Hepatocyte (in vitro differentiated cells): ENCODE measurements at regions not wholly inside any gene's neighbourhood (a gene's known extent, or its start where the extent isn't known, plus 50 kb on each side); places are given as distances from the start of the nearest gene placed in this dataset.

Experiments
- DNase-seq: peaks from one replicate; pipeline ENCODE4 v3.0.0-alpha.2; 2016; ENCODE audit warnings: low spot score
- H2AFZ ChIP-seq: fragments of 200-600 bp; sonication (generic); 2 replicates; pipeline ENCODE4 v1.6.0; 2016; ENCODE audit warnings: antibody characterized with exemption, mild to moderate bottlenecking
- H3K27ac ChIP-seq: fragments of 200-600 bp; sonication (generic); 2 replicates; pipeline ENCODE4 v1.5.1; 2016; ENCODE audit warnings: mild to moderate bottlenecking
- H3K27me3 ChIP-seq: fragments of 200-600 bp; sonication (generic); 2 replicates; pipeline ENCODE4 v1.6.1; 2016
- H3K36me3 ChIP-seq: fragments of 200-600 bp; sonication (generic); replicated peaks from 2 replicates; pipeline ENCODE4 v1.5.1; 2016; ENCODE audit warnings: low read depth; ENCODE audit not compliant: insufficient read depth
- H3K4me1 ChIP-seq: fragments of 200-600 bp; sonication (generic); 2 replicates; pipeline ENCODE4 v1.5.1; 2016; ENCODE audit warnings: mild to moderate bottlenecking, moderate library complexity; ENCODE audit not compliant: insufficient read depth
- H3K4me2 ChIP-seq: fragments of 200-600 bp; sonication (generic); 2 replicates; pipeline ENCODE4 v1.6.0; 2016
- H3K4me3 ChIP-seq: fragments of 200-600 bp; sonication (generic); 2 replicates; pipeline ENCODE4 v1.5.1; 2016; ENCODE audit warnings: mild to moderate bottlenecking
- H3K79me2 ChIP-seq: fragments of 200-600 bp; sonication (generic); 2 replicates; pipeline ENCODE4 v1.6.0; 2017; ENCODE audit warnings: mild to moderate bottlenecking
- H3K9me2 ChIP-seq: fragments of 200-600 bp; sonication (generic); replicated peaks from 2 replicates; pipeline ENCODE4 v1.6.0; 2017; ENCODE audit warnings: mild to moderate bottlenecking; ENCODE audit not compliant: insufficient read depth
- H3K9me3 ChIP-seq: fragments of 200-600 bp; sonication (generic); 2 replicates; pipeline ENCODE4 v1.5.1; 2016; ENCODE audit warnings: low read depth, mild to moderate bottlenecking
- H4K20me1 ChIP-seq: fragments of 200-600 bp; sonication (generic); 2 replicates; pipeline ENCODE4 v1.6.0; 2016; ENCODE audit warnings: mild to moderate bottlenecking; ENCODE audit not compliant: insufficient read depth, poor library complexity, severe bottlenecking
- EZH2 ChIP-seq: fragments of 200-600 bp; sonication (generic); IDR thresholded peaks from 2 replicates; pipeline ENCODE4 v1.6.1; 2016; ENCODE audit warnings: antibody characterized with exemption, mild to moderate bottlenecking, borderline replicate concordance
- EZH2phosphoT487 ChIP-seq: fragments of 200-600 bp; sonication (generic); IDR thresholded peaks from one replicate; pipeline ENCODE4 v1.6.1; 2018; ENCODE audit warnings: antibody characterized with exemption, mild to moderate bottlenecking, low read depth, moderate library complexity; ENCODE audit not compliant: unreplicated experiment, severe bottlenecking
- whole genome bisulfite sequencing: methylation state at CpG from one replicate; pipeline ENCODE4 v1.1.6; 2016; ENCODE audit warnings: low lambda C conversion rate; ENCODE audit errors: missing lambda C conversion rate; 5-methylcytosine and 5-hydroxymethylcytosine counted together
- TF ChIP-seq, protein P1 (sequence below): fragments of 200-600 bp; sonication (generic); IDR thresholded peaks from 2 replicates; pipeline ENCODE4 v1.5.1; 2016; ENCODE audit warnings: antibody characterized with exemption, mild to moderate bottlenecking; ENCODE audit not compliant: poor library complexity

- no peaks in the 10 kb centered on the region for H3K9me3 ChIP-seq
- H3K79me2 ChIP-seq: no peaks in the 10 kb centered on the region
- H3K27ac ChIP-seq: peak overlapping the region; percentile 77
- TF ChIP-seq, protein P1, sequence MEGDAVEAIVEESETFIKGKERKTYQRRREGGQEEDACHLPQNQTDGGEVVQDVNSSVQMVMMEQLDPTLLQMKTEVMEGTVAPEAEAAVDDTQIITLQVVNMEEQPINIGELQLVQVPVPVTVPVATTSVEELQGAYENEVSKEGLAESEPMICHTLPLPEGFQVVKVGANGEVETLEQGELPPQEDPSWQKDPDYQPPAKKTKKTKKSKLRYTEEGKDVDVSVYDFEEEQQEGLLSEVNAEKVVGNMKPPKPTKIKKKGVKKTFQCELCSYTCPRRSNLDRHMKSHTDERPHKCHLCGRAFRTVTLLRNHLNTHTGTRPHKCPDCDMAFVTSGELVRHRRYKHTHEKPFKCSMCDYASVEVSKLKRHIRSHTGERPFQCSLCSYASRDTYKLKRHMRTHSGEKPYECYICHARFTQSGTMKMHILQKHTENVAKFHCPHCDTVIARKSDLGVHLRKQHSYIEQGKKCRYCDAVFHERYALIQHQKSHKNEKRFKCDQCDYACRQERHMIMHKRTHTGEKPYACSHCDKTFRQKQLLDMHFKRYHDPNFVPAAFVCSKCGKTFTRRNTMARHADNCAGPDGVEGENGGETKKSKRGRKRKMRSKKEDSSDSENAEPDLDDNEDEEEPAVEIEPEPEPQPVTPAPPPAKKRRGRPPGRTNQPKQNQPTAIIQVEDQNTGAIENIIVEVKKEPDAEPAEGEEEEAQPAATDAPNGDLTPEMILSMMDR: peak; percentile 75
- TF ChIP-seq EZH2: no peak
- peak overlapping the region; percentile 80 for H2AFZ ChIP-seq
- no peaks in the 10 kb centered on the region for H3K36me3 ChIP-seq
- no peaks in the 10 kb centered on the region for H3K9me2 ChIP-seq
- H3K27me3 ChIP-seq: no peaks in the 10 kb centered on the region
- peak overlapping the region; percentile 71 for H3K4me2 ChIP-seq
- peak; percentile 77 for DNase-seq
- H4K20me1 ChIP-seq: no peaks in the 10 kb centered on the region
- H3K4me3 ChIP-seq: peak overlapping the region; percentile 34
- peaks cover 4% of the 10 kb centered on the region for H3K4me1 ChIP-seq
- 50% methylated on average over 10 of the region's 10 CpGs for WGBS
These were observed 59.8 kb upstream of the MORC3 start for GRCh38 chr21:36260030-36260787.

DNA sequence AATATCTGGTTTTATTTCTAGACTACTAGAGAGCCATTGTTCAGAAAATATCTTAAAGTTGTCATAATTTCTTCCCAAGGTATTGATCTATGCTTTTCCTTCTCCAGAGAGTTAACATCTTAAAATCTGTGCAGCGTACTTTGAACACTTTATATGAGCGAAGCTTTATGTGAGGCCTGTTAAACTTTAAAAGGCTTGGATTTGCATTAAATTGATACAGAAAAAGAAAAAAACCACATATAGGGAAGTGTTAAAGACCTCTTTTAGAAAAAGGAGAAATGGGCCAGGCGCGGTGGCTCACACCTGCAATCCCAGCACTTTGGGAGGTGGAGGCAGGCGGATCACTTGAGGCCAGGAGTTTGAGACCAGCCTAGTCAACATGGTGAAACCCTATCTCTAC, 59.2 kb upstream of the MORC3 start:
- no peak for DNase-seq
- H3K9me3 ChIP-seq: no peaks in the 10 kb centered on the region
- TF ChIP-seq EZH2: no peak
- TF ChIP-seq EZH2phosphoT487: no peak
- TF ChIP-seq, protein P1: no peak
- no peaks in the 10 kb centered on the region for H3K27me3 ChIP-seq
- H4K20me1 ChIP-seq: no peaks in the 10 kb centered on the region
- no peaks in the 10 kb centered on the region for H3K79me2 ChIP-seq
- no peak overlapping the region for H3K4me3 ChIP-seq
- H3K36me3 ChIP-seq: no peaks in the 10 kb centered on the region
- peak overlapping the region; percentile 80 for H2AFZ ChIP-seq
- WGBS: 94% methylated on average over 5 of the region's 5 CpGs
- no peaks in the 10 kb centered on the region for H3K9me2 ChIP-seq
- peaks cover 4% of the 10 kb centered on the region for H3K4me1 ChIP-seq
- peak overlapping the region; percentile 71 for H3K4me2 ChIP-seq
- H3K27ac ChIP-seq: no peak overlapping the region

GRCh38 chr21:36261459-36261858, 58.5 kb upstream of the MORC3 start:
- H3K4me3 ChIP-seq: no peak overlapping the region
- no peak for DNase-seq
- H3K9me3 ChIP-seq: no peaks in the 10 kb centered on the region
- TF ChIP-seq, protein P1: no peak
- TF ChIP-seq EZH2phosphoT487: no peak
- no peak for TF ChIP-seq EZH2
- H2AFZ ChIP-seq: no peak overlapping the region
- H3K27ac ChIP-seq: no peak overlapping the region
- no peaks in the 10 kb centered on the region for H3K27me3 ChIP-seq
- H3K9me2 ChIP-seq: no peaks in the 10 kb centered on the region
- H3K4me1 ChIP-seq: peaks cover 4% of the 10 kb centered on the region
- H3K36me3 ChIP-seq: no peaks in the 10 kb centered on the region
- H3K79me2 ChIP-seq: no peaks in the 10 kb centered on the region
- WGBS: 86% methylated on average over 5 of the region's 5 CpGs
- no peaks in the 10 kb centered on the region for H4K20me1 ChIP-seq
- no peak overlapping the region for H3K4me2 ChIP-seq
